GM12878 (cell line): ENCODE measurements at regions not wholly inside any gene's neighbourhood (a gene's known extent, or its start where the extent isn't known, plus 50 kb on each side); places are given as distances from the start of the nearest gene placed in this dataset.

ENCODE experiments used
- ATAC-seq: fragments of 200-7000 bp; cut with Tn5 transposase; 3 replicates; pipeline ENCODE4 v1.9.1; 2020; ENCODE audit warnings: mild to moderate bottlenecking, moderate library complexity
- BruUV-seq: library from RNA; stranded (reverse); fragments of 400-500 nt; replicated peaks from 2 replicates; lab custom pipeline; 2021; lab: Mats Ljungman, UMichigan
- CTCF ChIA-PET: fragments of 300-600 bp; sonication (Branson Sonifier 250); formaldehyde crosslinking; extraction: SDS; loops from one replicate; lab custom pipeline; 2021; ENCODE audit warnings: inconsistent platforms; lab: Yijun Ruan, JAX
- POLR2A ChIA-PET: fragments of 350-600 bp; formaldehyde crosslinking; extraction: SDS; loops from one replicate; lab custom pipeline; 2021; ENCODE audit warnings: inconsistent platforms; lab: Charles Lee
- RAD21 ChIA-PET: fragments of 300-600 bp; sonication (Branson Sonifier 250); formaldehyde crosslinking; loops from one replicate; lab custom pipeline; 2023; ENCODE audit warnings: antibody characterized with exemption; ENCODE audit not compliant: unreplicated experiment; lab: Charles Lee
- SMC1A ChIA-PET: fragments of 300-600 bp; sonication (Branson Sonifier 250); formaldehyde crosslinking; loops from one replicate; lab custom pipeline; 2023; ENCODE audit not compliant: unreplicated experiment, uncharacterized antibody; lab: Charles Lee
- DNase-seq: peaks from one replicate; pipeline ENCODE4 v3.0.0-alpha.2; 2011; ENCODE audit warnings: low read depth, low spot score
- FAIRE-seq: peaks from 3 replicates; lab custom pipeline; 2011; peaks lifted over from hg19 to GRCh38; lab: Jason Lieb, UNC
- H2AFZ ChIP-seq: 2 replicates; pipeline ENCODE4 v1.6.0; 2011; ENCODE audit warnings: low read depth, low read length, control low read depth; ENCODE audit not compliant: control insufficient read depth
- H3K27ac ChIP-seq: 2 replicates; pipeline ENCODE4 v1.5.1; 2011; ENCODE audit warnings: control low read depth; ENCODE audit not compliant: control insufficient read depth, insufficient read depth
- H3K27me3 ChIP-seq, 2 experiments: replicated peaks in 1 of 2; 2 replicates each; pipeline versions ENCODE4 v1.6.0 to v1.6.1; 2011; ENCODE audit warnings: low read length in 1 of 2; ENCODE audit not compliant: control insufficient read depth in 2 of 2, insufficient read depth in 2 of 2
- H3K36me3 ChIP-seq, 2 experiments: 2 replicates each; pipeline ENCODE4 v1.5.1; 2011; ENCODE audit warnings: low read length in 1 of 2; ENCODE audit not compliant: control insufficient read depth in 2 of 2, insufficient read depth in 2 of 2
- H3K4me1 ChIP-seq: 2 replicates; pipeline ENCODE4 v1.6.1; 2011; ENCODE audit warnings: mild to moderate bottlenecking, low read length, moderate library complexity, mixed read lengths; ENCODE audit not compliant: control insufficient read depth, insufficient read depth
- H3K4me2 ChIP-seq: 2 replicates; pipeline ENCODE4 v1.6.0; 2011; ENCODE audit warnings: control low read depth; ENCODE audit not compliant: control insufficient read depth, insufficient read depth
- H3K4me3 ChIP-seq: fragments of 200-600 bp; sonication (generic); 2 replicates; pipeline ENCODE4 v1.5.1; 2016
- H3K79me2 ChIP-seq: 2 replicates; pipeline ENCODE4 v1.6.0; 2011; ENCODE audit warnings: low read length; ENCODE audit not compliant: control insufficient read depth, insufficient read depth
- H3K9ac ChIP-seq: 2 replicates; pipeline ENCODE4 v1.8.0; 2011; ENCODE audit warnings: low read length, control low read depth, mixed read lengths; ENCODE audit not compliant: control insufficient read depth, insufficient read depth
- H3K9me3 ChIP-seq: replicated peaks from 3 replicates; pipeline ENCODE4 v1.5.1; 2011; ENCODE audit warnings: mild to moderate bottlenecking, low read length; ENCODE audit not compliant: control insufficient read depth, insufficient read depth
- H4K20me1 ChIP-seq: 2 replicates; pipeline ENCODE4 v1.6.0; 2011; ENCODE audit not compliant: control insufficient read depth, insufficient read depth
- IRF3 ChIP-seq: fragments of 450-650 bp; IDR thresholded peaks from 2 replicates; pipeline ENCODE4 v1.6.1; 2014; ENCODE audit warnings: mild to moderate bottlenecking
- JUNB ChIP-seq: IDR thresholded peaks from 2 replicates; pipeline ENCODE4 v1.6.1; 2016; ENCODE audit warnings: antibody characterized with exemption, mild to moderate bottlenecking
- NFIC ChIP-seq: IDR thresholded peaks from 2 replicates; pipeline ENCODE4 v1.6.1; 2012; ENCODE audit warnings: low read depth, mild to moderate bottlenecking, inconsistent platforms, low read length, moderate library complexity
- RUNX3 ChIP-seq: IDR thresholded peaks from 2 replicates; pipeline ENCODE4 v1.6.1; 2012; ENCODE audit warnings: low read length, inconsistent platforms
- SMARCA5 ChIP-seq: fragments of 450-650 bp; IDR thresholded peaks from 2 replicates; pipeline ENCODE4 v1.6.1; 2017; ENCODE audit warnings: mild to moderate bottlenecking
- SUZ12 ChIP-seq: fragments of 200-600 bp; sonication (generic); IDR thresholded peaks from one replicate; pipeline ENCODE4 v1.6.1; 2018; ENCODE audit warnings: antibody characterized with exemption, mild to moderate bottlenecking; ENCODE audit not compliant: unreplicated experiment
- ZBTB11 ChIP-seq: fragments of 450-650 bp; formaldehyde crosslinking; IDR thresholded peaks from 2 replicates; pipeline ENCODE4 v1.5.0; 2022; ENCODE audit warnings: mild to moderate bottlenecking, missing genetic modification characterization
- ZNF687 ChIP-seq: fragments of 450-650 bp; IDR thresholded peaks from 2 replicates; pipeline ENCODE4 v1.6.1; 2017; ENCODE audit warnings: mild to moderate bottlenecking, moderate library complexity
- WGBS: methylation state at CpG from one replicate; pipeline ENCODE4 v1.1.6; 2016; ENCODE audit warnings: low lambda C conversion rate; ENCODE audit not compliant: insufficient replicate concordance, insufficient coverage; ENCODE audit errors: missing lambda C conversion rate; 5-methylcytosine and 5-hydroxymethylcytosine counted together
- in situ Hi-C: fragments of 300-500 bp; cut with MboI; formaldehyde crosslinking; loops from 9 replicates; pipeline ENCODE4 v1.14.3; 2018; ENCODE audit warnings: mixed read lengths
- intact Hi-C: fragments of 100-400 bp; cut with micrococcal nuclease; formaldehyde crosslinking; loops from one replicate; pipeline ENCODE4 v1.14.2; 2022; ENCODE audit not compliant: unreplicated experiment

DNA sequence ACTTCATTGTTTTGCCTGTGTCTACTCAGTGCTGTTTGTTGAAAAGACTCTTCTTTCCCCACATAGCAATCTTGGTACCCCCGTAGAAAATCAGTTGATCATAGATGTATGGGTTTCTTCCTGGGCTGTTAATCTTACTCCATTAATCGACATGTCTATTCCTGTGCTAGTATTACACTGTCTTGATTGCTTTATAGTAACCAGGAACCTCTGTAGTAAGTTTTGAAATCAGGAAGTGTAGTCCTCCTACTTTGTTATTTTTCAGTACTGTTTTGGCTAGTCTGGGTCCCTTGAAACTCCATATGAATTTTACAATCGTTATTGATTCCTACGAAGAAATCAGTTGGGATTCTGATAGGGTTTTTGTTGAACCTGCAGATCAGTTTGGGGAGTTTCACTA lies 78.8 kb upstream of the FAM136A start:
- in situ Hi-C loops = no loop called here
- ChIA-PET POLR2A (no interaction called here), RAD21 (no interaction called here)
- Histone ChIP-seq H3K36me3 (no peaks in the 10 kb centered on the region), H3K27ac (no peak overlapping the region), H3K4me2 (no peak overlapping the region), H3K79me2 (no peaks in the 10 kb centered on the region), H3K4me3 (no peak overlapping the region), H3K27me3 (no peaks in the 10 kb centered on the region)
- no peak for ATAC-seq
- intact Hi-C loops = no loop called here
- 24% methylated on average over 4 of the region's 4 CpGs for WGBS
- TF ChIP-seq SUZ12 (no peak), IRF3 (no peak), SMARCA5 (no peak)
- TF ChIP-seq, all 136 proteins: peak for 0
- H3K9me3 ChIP-seq = no peaks in the 10 kb centered on the region
- BruUV-seq = no TSS peak
- no peak overlapping the region for H2AFZ ChIP-seq
- no peaks in the 10 kb centered on the region for H3K4me1 ChIP-seq
- DNase-seq (no peak), FAIRE-seq (no peak)
- H4K20me1 ChIP-seq = no peaks in the 10 kb centered on the region
- no peak overlapping the region for H3K9ac ChIP-seq
- SMC1A ChIA-PET = no interaction called here
- CTCF ChIA-PET = no interaction called here

- DNase-seq = no peak
- Histone ChIP-seq H3K4me3 (no peak overlapping the region), H3K36me3 (no peaks in the 10 kb centered on the region), H3K9me3 (no peaks in the 10 kb centered on the region), H3K27ac (no peak overlapping the region), H3K27me3 (peaks cover 0 to 3% of the 10 kb centered on the region in 2 experiments; a peak in 3 of 4 replicates), H3K4me1 (no peaks in the 10 kb centered on the region), H2AFZ (no peak overlapping the region), H3K4me2 (no peak overlapping the region), H3K79me2 (no peaks in the 10 kb centered on the region), H3K9ac (no peak overlapping the region), H4K20me1 (no peaks in the 10 kb centered on the region; the same call in 1 of the 2 replicates)
- BruUV-seq = no TSS peak
- no peak for FAIRE-seq
- RAD21 ChIA-PET = no interaction called here
- intact Hi-C loops (no loop called here), in situ Hi-C loops (no loop called here)
- WGBS = 2% methylated on average over 2 of the region's 2 CpGs
- ATAC-seq = no peak
- POLR2A ChIA-PET = interaction anchor here (0.6 kb wide), 1 partner anchor 824 kb away, joined by 3 read pairs; no protein-coding TSS in a partner anchor
- SMC1A ChIA-PET = no interaction called here
- CTCF ChIA-PET = interaction anchor here (0.8 kb wide), 1 partner anchor 33 kb away, joined by 4 read pairs; no protein-coding TSS in a partner anchor
- TF ChIP-seq RUNX3 = no peak
- TF ChIP-seq ZNF687 = no peak
- no peak for TF ChIP-seq NFIC
- TF ChIP-seq ZBTB11 (CRISPR knock-in tag) = no peak
- no peak for TF ChIP-seq JUNB
Observed at GRCh38 chr2:70374616-70375015, 72.7 kb upstream of the FAM136A start.
